ENCODE measurements at regions not wholly inside any gene's neighbourhood (a gene's known extent, or its start where the extent isn't known, plus 50 kb on each side); places are given as distances from the start of the nearest gene placed in this dataset.

DNA sequence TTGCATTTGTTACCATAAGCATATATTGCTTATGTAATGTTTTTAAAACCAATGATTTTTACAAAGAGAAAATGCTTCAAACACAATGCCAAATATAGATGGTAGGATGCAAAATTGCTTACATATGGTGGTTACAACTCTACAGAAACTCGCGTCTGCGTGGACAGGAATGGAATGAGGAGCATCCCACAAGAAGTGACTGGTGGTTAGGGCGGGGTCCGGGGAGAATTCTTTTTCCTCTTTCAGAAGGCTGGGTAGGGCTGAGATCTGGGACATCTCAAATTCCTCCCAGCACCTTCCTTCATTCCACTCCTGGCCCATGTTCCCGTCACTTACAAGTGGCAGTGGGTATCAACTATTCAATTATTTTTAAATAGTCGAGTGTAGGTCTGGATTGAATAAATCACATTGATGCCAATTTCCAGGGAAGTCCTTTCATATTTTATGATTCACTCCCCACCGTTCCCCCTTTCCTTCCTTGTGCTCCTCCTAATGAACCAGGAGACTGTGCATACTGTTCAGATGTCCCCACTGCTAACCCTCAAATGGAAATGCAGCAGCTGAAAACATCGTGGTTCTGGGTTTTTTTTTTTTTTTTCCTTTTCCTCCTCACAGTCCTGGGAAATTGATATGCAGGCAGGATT is 174.5 kb upstream of the POU3F1 start:
- TF ChIP-seq, protein P1, sequence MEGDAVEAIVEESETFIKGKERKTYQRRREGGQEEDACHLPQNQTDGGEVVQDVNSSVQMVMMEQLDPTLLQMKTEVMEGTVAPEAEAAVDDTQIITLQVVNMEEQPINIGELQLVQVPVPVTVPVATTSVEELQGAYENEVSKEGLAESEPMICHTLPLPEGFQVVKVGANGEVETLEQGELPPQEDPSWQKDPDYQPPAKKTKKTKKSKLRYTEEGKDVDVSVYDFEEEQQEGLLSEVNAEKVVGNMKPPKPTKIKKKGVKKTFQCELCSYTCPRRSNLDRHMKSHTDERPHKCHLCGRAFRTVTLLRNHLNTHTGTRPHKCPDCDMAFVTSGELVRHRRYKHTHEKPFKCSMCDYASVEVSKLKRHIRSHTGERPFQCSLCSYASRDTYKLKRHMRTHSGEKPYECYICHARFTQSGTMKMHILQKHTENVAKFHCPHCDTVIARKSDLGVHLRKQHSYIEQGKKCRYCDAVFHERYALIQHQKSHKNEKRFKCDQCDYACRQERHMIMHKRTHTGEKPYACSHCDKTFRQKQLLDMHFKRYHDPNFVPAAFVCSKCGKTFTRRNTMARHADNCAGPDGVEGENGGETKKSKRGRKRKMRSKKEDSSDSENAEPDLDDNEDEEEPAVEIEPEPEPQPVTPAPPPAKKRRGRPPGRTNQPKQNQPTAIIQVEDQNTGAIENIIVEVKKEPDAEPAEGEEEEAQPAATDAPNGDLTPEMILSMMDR (IDR thresholded peaks at IDR 0.05 in 2 of 3, conservative IDR thresholded peaks at IDR 0.05 in 1 of 3; ENCODE audit: borderline replicate concordance in 1 of 3, insufficient read depth in 1 of 3, low read depth in 2 of 3, low read length in 2 of 3) = no peak
- TF ChIP-seq SIN3A (IDR thresholded peaks at IDR 0.05; ENCODE audit: low read depth) (no peak), POLR2A (IDR thresholded peaks at IDR 0.05; ENCODE audit: borderline replicate concordance, extremely low read depth, insufficient read depth, insufficient read length) (no peak), YY1 (IDR thresholded peaks at IDR 0.05; ENCODE audit: extremely low read depth, insufficient replicate concordance, low read depth, low read length) (no peak), SRF (IDR thresholded peaks at IDR 0.05; ENCODE audit: low read depth) (no peak), JUND (IDR thresholded peaks at IDR 0.05) (no peak)
- TF ChIP-seq, protein P2, sequence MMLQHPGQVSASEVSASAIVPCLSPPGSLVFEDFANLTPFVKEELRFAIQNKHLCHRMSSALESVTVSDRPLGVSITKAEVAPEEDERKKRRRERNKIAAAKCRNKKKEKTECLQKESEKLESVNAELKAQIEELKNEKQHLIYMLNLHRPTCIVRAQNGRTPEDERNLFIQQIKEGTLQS (IDR thresholded peaks at IDR 0.05) = no peak
- TF ChIP-seq, protein P3, sequence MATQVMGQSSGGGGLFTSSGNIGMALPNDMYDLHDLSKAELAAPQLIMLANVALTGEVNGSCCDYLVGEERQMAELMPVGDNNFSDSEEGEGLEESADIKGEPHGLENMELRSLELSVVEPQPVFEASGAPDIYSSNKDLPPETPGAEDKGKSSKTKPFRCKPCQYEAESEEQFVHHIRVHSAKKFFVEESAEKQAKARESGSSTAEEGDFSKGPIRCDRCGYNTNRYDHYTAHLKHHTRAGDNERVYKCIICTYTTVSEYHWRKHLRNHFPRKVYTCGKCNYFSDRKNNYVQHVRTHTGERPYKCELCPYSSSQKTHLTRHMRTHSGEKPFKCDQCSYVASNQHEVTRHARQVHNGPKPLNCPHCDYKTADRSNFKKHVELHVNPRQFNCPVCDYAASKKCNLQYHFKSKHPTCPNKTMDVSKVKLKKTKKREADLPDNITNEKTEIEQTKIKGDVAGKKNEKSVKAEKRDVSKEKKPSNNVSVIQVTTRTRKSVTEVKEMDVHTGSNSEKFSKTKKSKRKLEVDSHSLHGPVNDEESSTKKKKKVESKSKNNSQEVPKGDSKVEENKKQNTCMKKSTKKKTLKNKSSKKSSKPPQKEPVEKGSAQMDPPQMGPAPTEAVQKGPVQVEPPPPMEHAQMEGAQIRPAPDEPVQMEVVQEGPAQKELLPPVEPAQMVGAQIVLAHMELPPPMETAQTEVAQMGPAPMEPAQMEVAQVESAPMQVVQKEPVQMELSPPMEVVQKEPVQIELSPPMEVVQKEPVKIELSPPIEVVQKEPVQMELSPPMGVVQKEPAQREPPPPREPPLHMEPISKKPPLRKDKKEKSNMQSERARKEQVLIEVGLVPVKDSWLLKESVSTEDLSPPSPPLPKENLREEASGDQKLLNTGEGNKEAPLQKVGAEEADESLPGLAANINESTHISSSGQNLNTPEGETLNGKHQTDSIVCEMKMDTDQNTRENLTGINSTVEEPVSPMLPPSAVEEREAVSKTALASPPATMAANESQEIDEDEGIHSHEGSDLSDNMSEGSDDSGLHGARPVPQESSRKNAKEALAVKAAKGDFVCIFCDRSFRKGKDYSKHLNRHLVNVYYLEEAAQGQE (IDR thresholded peaks at IDR 0.05; ENCODE audit: low read depth) = no peak
